ENCODE measurements at regions not wholly inside any gene's neighbourhood (a gene's known extent, or its start where the extent isn't known, plus 50 kb on each side); places are given as distances from the start of the nearest gene placed in this dataset.

- no peak for DNase-seq (ENCODE audit: low read depth)
Observed at GRCh38 chr3:161555320-161555719, 58.7 kb downstream of the OTOL1 start.

GRCh38 chr3:161556533-161556932, 59.9 kb downstream of the OTOL1 start:
- no peak for DNase-seq (ENCODE audit: low read depth)

GRCh38 chr3:161556941-161557340, 60.3 kb downstream of the OTOL1 start:
- DNase-seq (ENCODE audit: low read depth), result no peak

GRCh38 chr3:161557445-161558150, 61.0 kb downstream of the OTOL1 start:
- no peak for DNase-seq (ENCODE audit: low read depth)

- peak; percentile 60 for DNase-seq (ENCODE audit: low read depth)
Observed at GRCh38 chr3:161558236-161558635, 61.6 kb downstream of the OTOL1 start.

GRCh38 chr3:161559177-161559998, 62.8 kb downstream of the OTOL1 start:
- DNase-seq (ENCODE audit: low read depth), result peak; percentile 51

- DNase-seq (ENCODE audit: low read depth), result peak; percentile 22
Observed at GRCh38 chr3:161560008-161560637, 63.5 kb downstream of the OTOL1 start.

- no peak for DNase-seq (ENCODE audit: low read depth)
Observed at GRCh38 chr3:161567577-161568361, 71.2 kb downstream of the OTOL1 start.

GRCh38 chr3:161568671-161569070, 72.1 kb downstream of the OTOL1 start:
- DNase-seq (ENCODE audit: low read depth), result no peak

GRCh38 chr3:161571951-161572350, 75.3 kb downstream of the OTOL1 start:
- no peak for DNase-seq (ENCODE audit: low read depth)

- DNase-seq (ENCODE audit: low read depth), result no peak
Observed at GRCh38 chr3:161573136-161573535, 76.5 kb downstream of the OTOL1 start.

- DNase-seq (ENCODE audit: low read depth), result no peak
Observed at GRCh38 chr3:161575901-161576300, 79.3 kb downstream of the OTOL1 start.

GRCh38 chr3:161576311-161576710, 79.7 kb downstream of the OTOL1 start:
- DNase-seq (ENCODE audit: low read depth), result no peak

GRCh38 chr3:161576714-161577510, 80.3 kb downstream of the OTOL1 start:
- no peak for DNase-seq (ENCODE audit: low read depth)

- no peak for DNase-seq (ENCODE audit: low read depth)
Observed at GRCh38 chr3:161577662-161578061, 81.1 kb downstream of the OTOL1 start.

GRCh38 chr3:161579395-161580126, 83.0 kb downstream of the OTOL1 start:
- DNase-seq (ENCODE audit: low read depth), result no peak

- no peak for DNase-seq (ENCODE audit: low read depth)
Observed at GRCh38 chr3:161585922-161586321, 89.3 kb downstream of the OTOL1 start.

- DNase-seq (ENCODE audit: low read depth), result no peak
Observed at GRCh38 chr3:161586556-161587235, 90.1 kb downstream of the OTOL1 start.

- no peak for DNase-seq (ENCODE audit: low read depth)
Observed at GRCh38 chr3:161598639-161599038, 102.0 kb downstream of the OTOL1 start.

GRCh38 chr3:161599697-161600096, 103.1 kb downstream of the OTOL1 start:
- no peak for DNase-seq (ENCODE audit: low read depth)

All from renal cortical epithelial cell (primary cell).